ENCODE measurements at regions not wholly inside any gene's neighbourhood (a gene's known extent, or its start where the extent isn't known, plus 50 kb on each side); places are given as distances from the start of the nearest gene placed in this dataset.

- TF ChIP-seq, protein P1, sequence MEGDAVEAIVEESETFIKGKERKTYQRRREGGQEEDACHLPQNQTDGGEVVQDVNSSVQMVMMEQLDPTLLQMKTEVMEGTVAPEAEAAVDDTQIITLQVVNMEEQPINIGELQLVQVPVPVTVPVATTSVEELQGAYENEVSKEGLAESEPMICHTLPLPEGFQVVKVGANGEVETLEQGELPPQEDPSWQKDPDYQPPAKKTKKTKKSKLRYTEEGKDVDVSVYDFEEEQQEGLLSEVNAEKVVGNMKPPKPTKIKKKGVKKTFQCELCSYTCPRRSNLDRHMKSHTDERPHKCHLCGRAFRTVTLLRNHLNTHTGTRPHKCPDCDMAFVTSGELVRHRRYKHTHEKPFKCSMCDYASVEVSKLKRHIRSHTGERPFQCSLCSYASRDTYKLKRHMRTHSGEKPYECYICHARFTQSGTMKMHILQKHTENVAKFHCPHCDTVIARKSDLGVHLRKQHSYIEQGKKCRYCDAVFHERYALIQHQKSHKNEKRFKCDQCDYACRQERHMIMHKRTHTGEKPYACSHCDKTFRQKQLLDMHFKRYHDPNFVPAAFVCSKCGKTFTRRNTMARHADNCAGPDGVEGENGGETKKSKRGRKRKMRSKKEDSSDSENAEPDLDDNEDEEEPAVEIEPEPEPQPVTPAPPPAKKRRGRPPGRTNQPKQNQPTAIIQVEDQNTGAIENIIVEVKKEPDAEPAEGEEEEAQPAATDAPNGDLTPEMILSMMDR (conservative IDR thresholded peaks at IDR 0.05; ENCODE audit: low read length) = peak; percentile 20; the same call in 1 of the 2 replicates
- no peak for TF ChIP-seq EZH2phosphoT487 (IDR thresholded peaks at IDR 0.05; ENCODE audit: borderline replicate concordance)
Measured at GRCh38 chr1:101697072-101697471, 299.7 kb downstream of the OLFM3 start.

Data from Loucy (cell line).